Tibial artery (tissue), 4 donors: ENCODE measurements at regions not wholly inside any gene's neighbourhood (a gene's known extent, or its start where the extent isn't known, plus 50 kb on each side); places are given as distances from the start of the nearest gene placed in this dataset.

Source experiments
- DNase-seq, 2 donors: peaks; one replicate each; pipeline ENCODE4 v3.0.0-alpha.2; 2019
- H3K27ac ChIP-seq, 2 donors: fragments of 200-600 bp; sonication (generic) in 1 of 2; 1 replicate in 1 of 2; 2 replicates in 1 of 2; pipeline ENCODE4 v1.5.1; 2018 to 2019; ENCODE audit warnings: mild to moderate bottlenecking in 1 of 2
- H3K27me3 ChIP-seq, 2 donors: fragments of 200-600 bp; sonication (generic) in 1 of 2; one replicate each; pipeline versions ENCODE4 v1.5.1 to v1.6.0; 2016 to 2019
- H3K36me3 ChIP-seq, 3 donors: fragments of 200-600 bp; sonication (generic) in 2 of 3; one replicate each; pipeline ENCODE4 v1.5.1; 2016 to 2019; ENCODE audit warnings: mild to moderate bottlenecking in 2 of 3
- H3K4me1 ChIP-seq, 4 donors: fragments of 200-600 bp; sonication (generic) in 2 of 4; 1 replicate in 3 of 4; 2 replicates in 1 of 4; pipeline ENCODE4 v1.5.1; 2016 to 2019
- H3K4me3 ChIP-seq, 2 donors: fragments of 200-600 bp; sonication (generic) in 1 of 2; 1 replicate in 1 of 2; 2 replicates in 1 of 2; pipeline ENCODE4 v1.5.1; 2018 to 2019; ENCODE audit warnings: mild to moderate bottlenecking in 2 of 2
- H3K9me3 ChIP-seq, 3 donors: fragments of 200-600 bp; sonication (generic) in 1 of 3; one replicate each; pipeline ENCODE4 v1.5.1; 2016 to 2019
- intact Hi-C: fragments of 100-400 bp; cut with DNase I; formaldehyde crosslinking; loops from one replicate; pipeline ENCODE4 v1.15.0; 2023; ENCODE audit warnings: low total_unique reads
- TF ChIP-seq, protein P1 (sequence below), 2 experiments: fragments of 200-600 bp in 1 of 2; fragments of 450-650 bp in 1 of 2; IDR thresholded peaks; one replicate each; pipeline ENCODE4 v1.5.1; 2017 to 2019; ENCODE audit warnings: antibody characterized with exemption in 2 of 2, mild to moderate bottlenecking in 1 of 2, moderate library complexity in 1 of 2

- peaks cover 0 to 3% (median 0%) of the 10 kb centered on the region in 3 donors for H3K9me3 ChIP-seq
- no peak for DNase-seq
- H3K27me3 ChIP-seq, result no peaks in the 10 kb centered on the region
- H3K4me1 ChIP-seq, result no peaks in the 10 kb centered on the region
- H3K4me3 ChIP-seq, result no peak overlapping the region
- no peak overlapping the region for H3K27ac ChIP-seq
- intact Hi-C loops, result no loop called here
- TF ChIP-seq, protein P1, sequence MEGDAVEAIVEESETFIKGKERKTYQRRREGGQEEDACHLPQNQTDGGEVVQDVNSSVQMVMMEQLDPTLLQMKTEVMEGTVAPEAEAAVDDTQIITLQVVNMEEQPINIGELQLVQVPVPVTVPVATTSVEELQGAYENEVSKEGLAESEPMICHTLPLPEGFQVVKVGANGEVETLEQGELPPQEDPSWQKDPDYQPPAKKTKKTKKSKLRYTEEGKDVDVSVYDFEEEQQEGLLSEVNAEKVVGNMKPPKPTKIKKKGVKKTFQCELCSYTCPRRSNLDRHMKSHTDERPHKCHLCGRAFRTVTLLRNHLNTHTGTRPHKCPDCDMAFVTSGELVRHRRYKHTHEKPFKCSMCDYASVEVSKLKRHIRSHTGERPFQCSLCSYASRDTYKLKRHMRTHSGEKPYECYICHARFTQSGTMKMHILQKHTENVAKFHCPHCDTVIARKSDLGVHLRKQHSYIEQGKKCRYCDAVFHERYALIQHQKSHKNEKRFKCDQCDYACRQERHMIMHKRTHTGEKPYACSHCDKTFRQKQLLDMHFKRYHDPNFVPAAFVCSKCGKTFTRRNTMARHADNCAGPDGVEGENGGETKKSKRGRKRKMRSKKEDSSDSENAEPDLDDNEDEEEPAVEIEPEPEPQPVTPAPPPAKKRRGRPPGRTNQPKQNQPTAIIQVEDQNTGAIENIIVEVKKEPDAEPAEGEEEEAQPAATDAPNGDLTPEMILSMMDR (IDR thresholded peaks at IDR 0.05), result no peak
- H3K36me3 ChIP-seq, result no peaks in the 10 kb centered on the region
Measured at GRCh38 chr1:187853505-187853904, 1024.8 kb downstream of the PLA2G4A start.

DNA sequence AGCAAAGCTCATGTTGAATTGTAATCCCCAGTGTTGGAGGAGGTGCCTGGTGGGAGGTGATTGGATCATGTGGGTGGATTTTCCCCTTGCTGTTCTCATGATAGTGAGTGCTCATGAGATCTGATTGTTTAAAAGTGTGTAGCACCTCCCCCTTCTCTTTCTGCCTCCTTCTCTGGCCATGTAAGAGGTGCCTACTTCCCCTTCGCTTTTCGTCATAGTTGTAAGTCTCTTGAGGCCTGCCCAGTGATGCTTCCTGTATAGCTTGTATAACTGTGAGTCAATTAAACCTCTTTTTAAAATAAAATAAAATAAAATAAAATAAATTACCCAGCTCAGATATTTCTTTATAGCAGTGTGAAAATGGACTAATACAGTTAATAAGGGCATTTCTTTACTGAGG is 1025.7 kb downstream of the PLA2G4A start:
- Histone ChIP-seq H3K9me3 (peaks cover 0 to 3% (median 0%) of the 10 kb centered on the region in 3 donors), H3K4me1 (no peaks in the 10 kb centered on the region), H3K4me3 (no peak overlapping the region), H3K36me3 (no peaks in the 10 kb centered on the region), H3K27ac (no peak overlapping the region), H3K27me3 (no peaks in the 10 kb centered on the region)
- intact Hi-C loops, result no loop called here
- TF ChIP-seq, protein P1 (IDR thresholded peaks at IDR 0.05), result no peak
- no peak for DNase-seq

GRCh38 chr1:187862506-187862905 is 1033.8 kb downstream of the PLA2G4A start:
- DNase-seq, result no peak
- H3K9me3 ChIP-seq, result no peaks in the 10 kb centered on the region
- H3K36me3 ChIP-seq, result no peaks in the 10 kb centered on the region
- H3K4me3 ChIP-seq, result no peak overlapping the region
- H3K4me1 ChIP-seq, result no peaks in the 10 kb centered on the region
- TF ChIP-seq, protein P1 (IDR thresholded peaks at IDR 0.05), result no peak
- intact Hi-C loops, result no loop called here
- H3K27ac ChIP-seq, result no peak overlapping the region
- no peaks in the 10 kb centered on the region for H3K27me3 ChIP-seq

DNA sequence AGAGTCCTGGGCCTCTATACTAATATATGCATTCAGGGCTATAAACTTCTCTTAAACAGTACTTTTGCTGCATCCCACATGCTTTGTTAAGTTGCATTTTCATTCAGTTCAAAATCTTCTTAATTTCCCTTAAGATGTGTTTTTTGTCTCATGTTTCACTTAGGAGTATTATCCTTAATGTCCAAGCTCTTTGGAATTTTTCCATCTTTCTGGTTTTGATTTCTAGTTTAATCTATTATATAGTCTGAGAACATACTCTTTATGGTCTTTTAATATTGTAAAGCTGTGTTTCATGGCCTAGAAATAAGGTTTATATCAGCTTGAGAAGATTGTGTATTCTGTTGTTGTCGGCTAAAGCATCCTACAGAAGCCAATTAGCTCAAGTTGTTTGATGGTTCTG is 1041.8 kb downstream of the PLA2G4A start:
- no peak overlapping the region for H3K4me3 ChIP-seq
- TF ChIP-seq, protein P1 (IDR thresholded peaks at IDR 0.05), result no peak
- no peaks in the 10 kb centered on the region for H3K9me3 ChIP-seq
- H3K27ac ChIP-seq, result no peak overlapping the region
- no peak for DNase-seq
- H3K4me1 ChIP-seq, result no peaks in the 10 kb centered on the region
- H3K36me3 ChIP-seq, result no peaks in the 10 kb centered on the region
- intact Hi-C loops, result no loop called here
- no peaks in the 10 kb centered on the region for H3K27me3 ChIP-seq

DNA sequence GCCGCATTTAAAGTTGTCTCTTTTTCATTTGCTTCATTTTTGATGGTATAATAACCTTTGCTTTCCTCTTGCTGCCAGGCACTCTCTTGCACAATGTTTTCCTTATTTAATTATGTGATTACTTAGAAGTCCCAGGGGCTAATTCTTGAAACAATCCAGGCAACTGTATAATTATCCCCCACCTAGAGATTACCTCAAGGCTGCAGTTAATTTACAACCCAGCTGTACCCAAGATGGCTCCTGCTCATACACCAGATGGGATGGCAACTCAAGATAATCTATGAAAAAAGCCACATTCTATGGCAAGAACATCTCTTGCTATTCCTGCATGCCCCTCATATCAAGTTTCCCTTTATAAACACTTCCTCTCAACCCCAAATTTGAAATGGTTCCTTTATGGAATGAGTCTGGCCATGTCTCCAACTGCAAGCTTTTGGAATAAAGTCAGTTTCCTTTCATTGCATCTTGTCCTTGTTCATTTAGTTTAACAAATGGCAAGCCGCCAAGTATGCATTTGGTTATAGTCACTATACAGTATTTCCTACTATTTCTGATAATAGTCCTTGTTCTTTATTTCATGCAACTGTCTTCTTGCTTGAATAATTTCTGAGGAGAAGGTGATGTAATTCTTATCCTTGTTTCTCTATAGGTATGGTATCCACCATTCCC is 1042.6 kb downstream of the PLA2G4A start:
- Histone ChIP-seq H3K27me3 (no peaks in the 10 kb centered on the region), H3K36me3 (no peaks in the 10 kb centered on the region), H3K4me1 (no peaks in the 10 kb centered on the region), H3K9me3 (no peaks in the 10 kb centered on the region), H3K27ac (no peak overlapping the region), H3K4me3 (no peak overlapping the region)
- TF ChIP-seq, protein P1 (IDR thresholded peaks at IDR 0.05), result no peak
- no peak for DNase-seq
- intact Hi-C loops, result no loop called here

DNA sequence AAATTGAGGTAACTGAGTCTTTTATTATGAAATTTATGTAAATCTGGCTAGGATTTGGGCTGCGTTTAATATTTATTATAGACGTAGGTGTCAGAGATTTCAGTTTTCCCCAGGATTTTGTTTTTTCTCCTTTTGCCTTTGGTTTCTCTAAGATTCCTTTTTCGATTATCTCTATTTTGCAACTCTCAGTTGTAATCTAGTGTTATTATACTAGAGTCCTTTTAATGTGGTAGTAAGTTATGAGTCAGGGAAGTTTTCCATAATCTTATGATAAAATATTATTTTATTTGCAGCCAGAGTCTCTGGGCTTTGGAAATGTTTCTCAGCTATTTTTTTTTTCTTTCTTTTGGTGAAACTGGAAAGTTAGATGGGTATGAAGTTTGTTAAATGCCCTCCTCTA is 1043.8 kb downstream of the PLA2G4A start:
- intact Hi-C loops, result no loop called here
- H3K9me3 ChIP-seq, result no peaks in the 10 kb centered on the region
- DNase-seq, result no peak
- no peak overlapping the region for H3K4me3 ChIP-seq
- H3K4me1 ChIP-seq, result no peaks in the 10 kb centered on the region
- TF ChIP-seq, protein P1 (IDR thresholded peaks at IDR 0.05), result no peak
- no peak overlapping the region for H3K27ac ChIP-seq
- H3K36me3 ChIP-seq, result no peaks in the 10 kb centered on the region
- H3K27me3 ChIP-seq, result no peaks in the 10 kb centered on the region
